A673 (cell line): ENCODE measurements at regions not wholly inside any gene's neighbourhood (a gene's known extent, or its start where the extent isn't known, plus 50 kb on each side); places are given as distances from the start of the nearest gene placed in this dataset.

ENCODE experiments used
- CTCF ChIP-seq: fragments of 300-800, 200-600 bp; sonication (generic); conservative IDR thresholded peaks from 2 replicates; pipeline ENCODE4 v1.5.1; 2017; ENCODE audit warnings: low read depth, mild to moderate bottlenecking, antibody characterized with exemption, low read length, moderate library complexity, mixed read lengths
- EZH2 ChIP-seq: fragments of 200-600 bp; sonication (generic); IDR thresholded peaks from 2 replicates; pipeline ENCODE4 v1.6.1; 2017; ENCODE audit warnings: borderline replicate concordance, low read depth, mild to moderate bottlenecking, mixed read lengths, antibody characterized with exemption, low read length; ENCODE audit not compliant: poor library complexity, severe bottlenecking

GRCh38 chr4:156006192-156006591 is 52.5 kb upstream of the CTSO start:
- TF ChIP-seq CTCF (no peak), EZH2 (no peak)
